GM23338 (cell line): ENCODE measurements at regions not wholly inside any gene's neighbourhood (a gene's known extent, or its start where the extent isn't known, plus 50 kb on each side); places are given as distances from the start of the nearest gene placed in this dataset.

Experiments
- ATAC-seq: fragments of 200-7000 bp; cut with Tn5 transposase; 3 replicates; pipeline ENCODE4 v1.9.1; 2020
- DNase-seq: peaks from one replicate; pipeline ENCODE4 v3.0.0-alpha.2; 2015; ENCODE audit warnings: low spot score
- H2AFZ ChIP-seq: fragments of 200-600 bp; sonication (generic); 2 replicates; pipeline ENCODE4 v1.8.0; 2016; ENCODE audit warnings: antibody characterized with exemption, mild to moderate bottlenecking, moderate library complexity
- H3F3A ChIP-seq: fragments of 200-600 bp; sonication (generic); replicated peaks from 2 replicates; pipeline ENCODE4 v1.8.0; 2017; ENCODE audit warnings: antibody characterized with exemption, mixed run types, low read depth
- H3K27ac ChIP-seq: fragments of 200-600 bp; sonication (generic); 2 replicates; pipeline ENCODE4 v1.6.1; 2016; ENCODE audit warnings: low read depth
- H3K27me3 ChIP-seq: fragments of 200-600 bp; sonication (generic); 2 replicates; pipeline ENCODE4 v1.8.0; 2016; ENCODE audit warnings: mild to moderate bottlenecking, mixed run types, moderate library complexity; ENCODE audit not compliant: insufficient read depth
- H3K36me3 ChIP-seq: fragments of 200-600 bp; sonication (generic); 2 replicates; pipeline ENCODE4 v1.8.0; 2016; ENCODE audit warnings: mild to moderate bottlenecking; ENCODE audit not compliant: insufficient read depth
- H3K4me1 ChIP-seq: fragments of 200-600 bp; sonication (generic); 2 replicates; pipeline ENCODE4 v1.8.0; 2016; ENCODE audit warnings: mild to moderate bottlenecking, moderate library complexity; ENCODE audit not compliant: insufficient read depth
- H3K4me2 ChIP-seq: fragments of 200-600 bp; sonication (generic); 2 replicates; pipeline ENCODE4 v1.7.1; 2017; ENCODE audit warnings: mixed run types
- H3K4me3 ChIP-seq: fragments of 200-600 bp; sonication (generic); 2 replicates; pipeline ENCODE4 v1.6.1; 2016; ENCODE audit warnings: mixed run types
- H3K79me2 ChIP-seq: fragments of 200-600 bp; sonication (generic); replicated peaks from 2 replicates; pipeline ENCODE4 v1.8.0; 2017; ENCODE audit warnings: mild to moderate bottlenecking; ENCODE audit not compliant: insufficient read depth
- H3K9me2 ChIP-seq: fragments of 200-600 bp; sonication (generic); 2 replicates; pipeline ENCODE4 v1.8.0; 2017; ENCODE audit not compliant: insufficient read depth
- H4K20me1 ChIP-seq: fragments of 200-600 bp; sonication (generic); replicated peaks from 2 replicates; pipeline ENCODE4 v1.8.0; 2017; ENCODE audit warnings: mild to moderate bottlenecking; ENCODE audit not compliant: insufficient read depth
- H3K27ac Mint-ChIP-seq: 2 replicates; pipeline ENCODE4 v1.8.0; 2020; ENCODE audit warnings: inconsistent platforms, mild to moderate bottlenecking, moderate library complexity, mixed read lengths
- H3K27me3 Mint-ChIP-seq: 3 replicates; pipeline ENCODE4 v1.8.0; 2022; ENCODE audit warnings: low read depth, mild to moderate bottlenecking, moderate library complexity, mixed read lengths, inconsistent platforms; ENCODE audit not compliant: insufficient read depth, poor library complexity
- H3K36me3 Mint-ChIP-seq: 3 replicates; pipeline ENCODE4 v1.8.0; 2021; ENCODE audit warnings: low read depth, mild to moderate bottlenecking, inconsistent platforms, moderate library complexity, mixed read lengths
- H3K4me1 Mint-ChIP-seq: 3 replicates; pipeline ENCODE4 v1.8.0; 2020; ENCODE audit warnings: mild to moderate bottlenecking, inconsistent platforms, mixed read lengths
- H3K4me3 Mint-ChIP-seq: 3 replicates; pipeline ENCODE4 v1.8.0; 2021; ENCODE audit warnings: moderate library complexity, mild to moderate bottlenecking, inconsistent platforms, mixed read lengths
- H3K9me3 Mint-ChIP-seq: 3 replicates; pipeline ENCODE4 v1.8.0; 2020; ENCODE audit warnings: moderate library complexity, mild to moderate bottlenecking, inconsistent platforms, mixed read lengths
- ETS1 ChIP-seq: IDR thresholded peaks from 2 replicates; pipeline ENCODE4 v1.6.1; 2016; ENCODE audit warnings: antibody characterized with exemption
- EZH2 ChIP-seq: fragments of 200-600 bp; sonication (generic); IDR thresholded peaks from one replicate; pipeline ENCODE4 v1.8.0; 2017; ENCODE audit warnings: antibody characterized with exemption, mild to moderate bottlenecking, low read depth; ENCODE audit not compliant: unreplicated experiment
- EZH2phosphoT487 ChIP-seq: fragments of 200-600 bp; sonication (generic); IDR thresholded peaks from one replicate; pipeline ENCODE4 v1.8.1; 2018; ENCODE audit warnings: antibody characterized with exemption; ENCODE audit not compliant: unreplicated experiment
- JUNB ChIP-seq: IDR thresholded peaks from one replicate; pipeline ENCODE4 v1.6.1; 2016; ENCODE audit warnings: antibody characterized with exemption; ENCODE audit not compliant: unreplicated experiment
- NANOG ChIP-seq: IDR thresholded peaks from 2 replicates; pipeline ENCODE4 v1.6.1; 2016; ENCODE audit warnings: antibody characterized with exemption, borderline replicate concordance
- POLR2AphosphoS5 ChIP-seq: IDR thresholded peaks from 2 replicates; pipeline ENCODE4 v1.6.1; 2016; ENCODE audit warnings: antibody characterized with exemption, low read depth
- STAT1 ChIP-seq: IDR thresholded peaks from one replicate; pipeline ENCODE4 v1.6.1; 2016; ENCODE audit warnings: antibody characterized with exemption; ENCODE audit not compliant: unreplicated experiment
- ZNF114 ChIP-seq: fragments of 250-450 bp; sonication (Bioruptor Pico); IDR thresholded peaks from 2 replicates; pipeline ENCODE4 v1.5.0; 2020; ENCODE audit warnings: mild to moderate bottlenecking, moderate library complexity
- ZNF331 ChIP-seq: fragments of 250-450 bp; sonication (Bioruptor Pico); IDR thresholded peaks from 2 replicates; pipeline ENCODE4 v1.5.0; 2020; ENCODE audit warnings: low read depth, mild to moderate bottlenecking, moderate library complexity
- TF ChIP-seq, protein P1 (sequence below): fragments of 250-450 bp; sonication (Bioruptor Pico); IDR thresholded peaks from 2 replicates; pipeline ENCODE4 v1.5.0; 2020; ENCODE audit warnings: mild to moderate bottlenecking, moderate library complexity
- TF ChIP-seq, protein P2 (sequence below), 2 experiments: fragments of 200-600 bp in 1 of 2; sonication (generic) in 1 of 2; conservative IDR thresholded peaks; 2 replicates each; pipeline versions ENCODE4 v1.5.1 to v1.6.1; 2016 to 2017; ENCODE audit warnings: antibody characterized with exemption in 2 of 2, low read depth in 2 of 2, mild to moderate bottlenecking in 2 of 2, moderate library complexity in 1 of 2

GRCh38 chr7:136069840-136070529, 92.8 kb upstream of the MTPN start:
- Histone ChIP-seq H3K36me3 (no peaks in the 10 kb centered on the region), H3K9me2 (no peaks in the 10 kb centered on the region; the same call in 1 of the 2 replicates), H3K27ac (no peak overlapping the region), H3F3A (no peaks in the 10 kb centered on the region), H3K4me1 (no peaks in the 10 kb centered on the region), H3K4me2 (no peak overlapping the region), H2AFZ (no peak overlapping the region), H3K27me3 (no peaks in the 10 kb centered on the region), H3K4me3 (no peak overlapping the region), H3K79me2 (no peaks in the 10 kb centered on the region), H4K20me1 (no peaks in the 10 kb centered on the region)
- Mint-ChIP-seq H3K36me3 (no peaks in the 10 kb centered on the region), H3K9me3 (no peaks in the 10 kb centered on the region), H3K27ac (no peak overlapping the region), H3K4me3 (no peak overlapping the region), H3K27me3 (no peaks in the 10 kb centered on the region), H3K4me1 (peaks cover 2% of the 10 kb centered on the region; the same call in 2 of the 3 replicates)
- TF ChIP-seq JUNB (no peak), STAT1 (no peak), EZH2 (no peak)
- ATAC-seq (no peak), DNase-seq (no peak)

DNA sequence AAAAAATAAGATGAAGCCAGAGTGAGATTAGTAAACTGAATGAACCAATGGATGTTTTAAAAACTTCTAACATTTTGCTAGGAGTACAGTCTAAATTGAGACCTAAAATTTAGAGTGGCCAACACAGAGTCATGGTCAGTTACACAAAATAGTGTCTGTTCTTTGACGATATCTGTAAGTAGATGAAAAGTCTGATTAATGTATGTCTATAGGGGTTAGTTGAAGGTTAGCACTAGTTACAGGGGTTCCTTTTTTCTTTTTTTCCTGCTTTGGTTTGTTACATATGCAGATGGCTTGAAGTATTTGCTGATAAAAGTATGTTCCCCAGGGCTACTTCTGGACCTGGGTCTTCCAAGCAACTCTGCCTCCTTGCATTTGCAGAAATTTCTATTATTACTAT, 90.1 kb upstream of the MTPN start:
- no peak overlapping the region for H3K4me3 ChIP-seq
- no peak overlapping the region for H3K27ac ChIP-seq
- Mint-ChIP-seq H3K27ac (no peak overlapping the region), H3K4me3 (no peak overlapping the region), H3K4me1 (peaks cover 8% of the 10 kb centered on the region), H3K27me3 (no peaks in the 10 kb centered on the region), H3K36me3 (no peaks in the 10 kb centered on the region), H3K9me3 (no peaks in the 10 kb centered on the region)
- no peak overlapping the region for H3K4me2 ChIP-seq
- H4K20me1 ChIP-seq, result no peaks in the 10 kb centered on the region
- no peaks in the 10 kb centered on the region; the same call in 1 of the 2 replicates for H3K9me2 ChIP-seq
- no peaks in the 10 kb centered on the region for H3K79me2 ChIP-seq
- H3F3A ChIP-seq, result no peaks in the 10 kb centered on the region
- DNase-seq, result no peak
- ATAC-seq, result no peak
- H2AFZ ChIP-seq, result no peak overlapping the region
- H3K27me3 ChIP-seq, result no peaks in the 10 kb centered on the region
- no peaks in the 10 kb centered on the region for H3K36me3 ChIP-seq
- H3K4me1 ChIP-seq, result no peaks in the 10 kb centered on the region
- TF ChIP-seq EZH2phosphoT487 (no peak), EZH2 (no peak), ETS1 (no peak), NANOG (no peak), STAT1 (no peak), POLR2AphosphoS5 (no peak), ZNF114 (CRISPR knock-in tag) (no peak), ZNF331 (CRISPR knock-in tag) (no peak)
- TF ChIP-seq, protein P1, sequence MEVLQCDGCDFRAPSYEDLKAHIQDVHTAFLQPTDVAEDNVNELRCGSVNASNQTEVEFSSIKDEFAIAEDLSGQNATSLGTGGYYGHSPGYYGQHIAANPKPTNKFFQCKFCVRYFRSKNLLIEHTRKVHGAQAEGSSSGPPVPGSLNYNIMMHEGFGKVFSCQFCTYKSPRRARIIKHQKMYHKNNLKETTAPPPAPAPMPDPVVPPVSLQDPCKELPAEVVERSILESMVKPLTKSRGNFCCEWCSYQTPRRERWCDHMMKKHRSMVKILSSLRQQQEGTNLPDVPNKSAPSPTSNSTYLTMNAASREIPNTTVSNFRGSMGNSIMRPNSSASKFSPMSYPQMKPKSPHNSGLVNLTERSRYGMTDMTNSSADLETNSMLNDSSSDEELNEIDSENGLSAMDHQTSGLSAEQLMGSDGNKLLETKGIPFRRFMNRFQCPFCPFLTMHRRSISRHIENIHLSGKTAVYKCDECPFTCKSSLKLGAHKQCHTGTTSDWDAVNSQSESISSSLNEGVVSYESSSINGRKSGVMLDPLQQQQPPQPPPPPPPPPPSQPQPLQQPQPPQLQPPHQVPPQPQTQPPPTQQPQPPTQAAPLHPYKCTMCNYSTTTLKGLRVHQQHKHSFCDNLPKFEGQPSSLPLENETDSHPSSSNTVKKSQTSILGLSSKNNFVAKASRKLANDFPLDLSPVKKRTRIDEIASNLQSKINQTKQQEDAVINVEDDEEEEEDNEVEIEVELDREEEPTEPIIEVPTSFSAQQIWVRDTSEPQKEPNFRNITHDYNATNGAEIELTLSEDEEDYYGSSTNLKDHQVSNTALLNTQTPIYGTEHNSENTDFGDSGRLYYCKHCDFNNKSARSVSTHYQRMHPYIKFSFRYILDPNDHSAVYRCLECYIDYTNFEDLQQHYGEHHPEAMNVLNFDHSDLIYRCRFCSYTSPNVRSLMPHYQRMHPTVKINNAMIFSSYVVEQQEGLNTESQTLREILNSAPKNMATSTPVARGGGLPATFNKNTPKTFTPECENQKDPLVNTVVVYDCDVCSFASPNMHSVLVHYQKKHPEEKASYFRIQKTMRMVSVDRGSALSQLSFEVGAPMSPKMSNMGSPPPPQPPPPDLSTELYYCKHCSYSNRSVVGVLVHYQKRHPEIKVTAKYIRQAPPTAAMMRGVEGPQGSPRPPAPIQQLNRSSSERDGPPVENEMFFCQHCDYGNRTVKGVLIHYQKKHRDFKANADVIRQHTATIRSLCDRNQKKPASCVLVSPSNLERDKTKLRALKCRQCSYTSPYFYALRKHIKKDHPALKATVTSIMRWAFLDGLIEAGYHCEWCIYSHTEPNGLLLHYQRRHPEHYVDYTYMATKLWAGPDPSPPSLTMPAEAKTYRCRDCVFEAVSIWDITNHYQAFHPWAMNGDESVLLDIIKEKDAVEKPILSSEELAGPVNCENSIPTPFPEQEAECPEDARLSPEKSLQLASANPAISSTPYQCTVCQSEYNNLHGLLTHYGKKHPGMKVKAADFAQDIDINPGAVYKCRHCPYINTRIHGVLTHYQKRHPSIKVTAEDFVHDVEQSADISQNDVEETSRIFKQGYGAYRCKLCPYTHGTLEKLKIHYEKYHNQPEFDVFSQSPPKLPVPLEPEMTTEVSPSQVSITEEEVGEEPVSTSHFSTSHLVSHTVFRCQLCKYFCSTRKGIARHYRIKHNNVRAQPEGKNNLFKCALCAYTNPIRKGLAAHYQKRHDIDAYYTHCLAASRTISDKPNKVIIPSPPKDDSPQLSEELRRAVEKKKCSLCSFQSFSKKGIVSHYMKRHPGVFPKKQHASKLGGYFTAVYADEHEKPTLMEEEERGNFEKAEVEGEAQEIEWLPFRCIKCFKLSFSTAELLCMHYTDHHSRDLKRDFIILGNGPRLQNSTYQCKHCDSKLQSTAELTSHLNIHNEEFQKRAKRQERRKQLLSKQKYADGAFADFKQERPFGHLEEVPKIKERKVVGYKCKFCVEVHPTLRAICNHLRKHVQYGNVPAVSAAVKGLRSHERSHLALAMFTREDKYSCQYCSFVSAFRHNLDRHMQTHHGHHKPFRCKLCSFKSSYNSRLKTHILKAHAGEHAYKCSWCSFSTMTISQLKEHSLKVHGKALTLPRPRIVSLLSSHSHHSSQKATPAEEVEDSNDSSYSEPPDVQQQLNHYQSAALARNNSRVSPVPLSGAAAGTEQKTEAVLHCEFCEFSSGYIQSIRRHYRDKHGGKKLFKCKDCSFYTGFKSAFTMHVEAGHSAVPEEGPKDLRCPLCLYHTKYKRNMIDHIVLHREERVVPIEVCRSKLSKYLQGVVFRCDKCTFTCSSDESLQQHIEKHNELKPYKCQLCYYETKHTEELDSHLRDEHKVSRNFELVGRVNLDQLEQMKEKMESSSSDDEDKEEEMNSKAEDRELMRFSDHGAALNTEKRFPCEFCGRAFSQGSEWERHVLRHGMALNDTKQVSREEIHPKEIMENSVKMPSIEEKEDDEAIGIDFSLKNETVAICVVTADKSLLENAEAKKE (CRISPR knock-in tag), result no peak
- TF ChIP-seq, protein P2, sequence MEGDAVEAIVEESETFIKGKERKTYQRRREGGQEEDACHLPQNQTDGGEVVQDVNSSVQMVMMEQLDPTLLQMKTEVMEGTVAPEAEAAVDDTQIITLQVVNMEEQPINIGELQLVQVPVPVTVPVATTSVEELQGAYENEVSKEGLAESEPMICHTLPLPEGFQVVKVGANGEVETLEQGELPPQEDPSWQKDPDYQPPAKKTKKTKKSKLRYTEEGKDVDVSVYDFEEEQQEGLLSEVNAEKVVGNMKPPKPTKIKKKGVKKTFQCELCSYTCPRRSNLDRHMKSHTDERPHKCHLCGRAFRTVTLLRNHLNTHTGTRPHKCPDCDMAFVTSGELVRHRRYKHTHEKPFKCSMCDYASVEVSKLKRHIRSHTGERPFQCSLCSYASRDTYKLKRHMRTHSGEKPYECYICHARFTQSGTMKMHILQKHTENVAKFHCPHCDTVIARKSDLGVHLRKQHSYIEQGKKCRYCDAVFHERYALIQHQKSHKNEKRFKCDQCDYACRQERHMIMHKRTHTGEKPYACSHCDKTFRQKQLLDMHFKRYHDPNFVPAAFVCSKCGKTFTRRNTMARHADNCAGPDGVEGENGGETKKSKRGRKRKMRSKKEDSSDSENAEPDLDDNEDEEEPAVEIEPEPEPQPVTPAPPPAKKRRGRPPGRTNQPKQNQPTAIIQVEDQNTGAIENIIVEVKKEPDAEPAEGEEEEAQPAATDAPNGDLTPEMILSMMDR (conservative IDR thresholded peaks at IDR 0.05; ENCODE audit: low read depth in 2 of 2), result no peak
